BJ (cell line): ENCODE measurements at regions not wholly inside any gene's neighbourhood (a gene's known extent, or its start where the extent isn't known, plus 50 kb on each side); places are given as distances from the start of the nearest gene placed in this dataset.

Experiments used
- CTCF ChIA-PET: fragments of 350-600 bp; formaldehyde crosslinking; extraction: SDS; loops from one replicate; lab custom pipeline; 2021; ENCODE audit warnings: antibody characterized with exemption, inconsistent platforms; lab: Yijun Ruan, JAX
- POLR2A ChIA-PET: fragments of 300-600 bp; sonication (Branson Sonifier 250); formaldehyde crosslinking; extraction: SDS; loops from one replicate; lab custom pipeline; 2021; ENCODE audit warnings: antibody characterized with exemption; lab: Charles Lee
- DNase-seq: peaks from one replicate; pipeline ENCODE4 v3.0.0-alpha.2; 2011; ENCODE audit warnings: low read depth
- H3K27me3 ChIP-seq: 2 replicates; pipeline ENCODE4 v1.6.0; 2011; ENCODE audit warnings: low read length; ENCODE audit not compliant: control insufficient read depth, insufficient read depth
- H3K36me3 ChIP-seq: 2 replicates; pipeline ENCODE4 v1.5.1; 2011; ENCODE audit warnings: low read length; ENCODE audit not compliant: control insufficient read depth, insufficient read depth
- H3K4me3 ChIP-seq: 2 replicates; pipeline ENCODE4 v1.5.1; 2011; ENCODE audit warnings: low read depth, mild to moderate bottlenecking, control low read depth, low read length
- TF ChIP-seq, protein P1 (sequence below): IDR thresholded peaks from 2 replicates; pipeline ENCODE4 v1.5.1; 2011; ENCODE audit warnings: low read depth, mild to moderate bottlenecking, control low read depth, inconsistent platforms, low read length, moderate library complexity; ENCODE audit not compliant: insufficient read depth

GRCh38 chr21:31538816-31539215 is 120.7 kb upstream of the SOD1 start:
- POLR2A ChIA-PET = no interaction called here
- CTCF ChIA-PET = interaction anchor here (1.6 kb wide), 1 partner anchor 9 kb away, joined by 3 read pairs; no protein-coding TSS in a partner anchor

GRCh38 chr21:31537872-31538576 is 121.5 kb upstream of the SOD1 start:
- POLR2A ChIA-PET = no interaction called here
- DNase-seq = no peak
- no peak overlapping the region for H3K4me3 ChIP-seq
- TF ChIP-seq, protein P1, sequence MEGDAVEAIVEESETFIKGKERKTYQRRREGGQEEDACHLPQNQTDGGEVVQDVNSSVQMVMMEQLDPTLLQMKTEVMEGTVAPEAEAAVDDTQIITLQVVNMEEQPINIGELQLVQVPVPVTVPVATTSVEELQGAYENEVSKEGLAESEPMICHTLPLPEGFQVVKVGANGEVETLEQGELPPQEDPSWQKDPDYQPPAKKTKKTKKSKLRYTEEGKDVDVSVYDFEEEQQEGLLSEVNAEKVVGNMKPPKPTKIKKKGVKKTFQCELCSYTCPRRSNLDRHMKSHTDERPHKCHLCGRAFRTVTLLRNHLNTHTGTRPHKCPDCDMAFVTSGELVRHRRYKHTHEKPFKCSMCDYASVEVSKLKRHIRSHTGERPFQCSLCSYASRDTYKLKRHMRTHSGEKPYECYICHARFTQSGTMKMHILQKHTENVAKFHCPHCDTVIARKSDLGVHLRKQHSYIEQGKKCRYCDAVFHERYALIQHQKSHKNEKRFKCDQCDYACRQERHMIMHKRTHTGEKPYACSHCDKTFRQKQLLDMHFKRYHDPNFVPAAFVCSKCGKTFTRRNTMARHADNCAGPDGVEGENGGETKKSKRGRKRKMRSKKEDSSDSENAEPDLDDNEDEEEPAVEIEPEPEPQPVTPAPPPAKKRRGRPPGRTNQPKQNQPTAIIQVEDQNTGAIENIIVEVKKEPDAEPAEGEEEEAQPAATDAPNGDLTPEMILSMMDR = no peak
- H3K27me3 ChIP-seq = no peaks in the 10 kb centered on the region
- no peaks in the 10 kb centered on the region for H3K36me3 ChIP-seq
- CTCF ChIA-PET = interaction anchor here (1.6 kb wide), 1 partner anchor 10 kb away, joined by 3 read pairs; no protein-coding TSS in a partner anchor

More at GRCh38 chr21:31538816-31539215, 120.7 kb upstream of the SOD1 start:
- DNase-seq = no peak
- H3K4me3 ChIP-seq = no peak overlapping the region
- TF ChIP-seq, protein P1 = no peak
- no peaks in the 10 kb centered on the region for H3K27me3 ChIP-seq
- H3K36me3 ChIP-seq = no peaks in the 10 kb centered on the region

GRCh38 chr21:31536138-31536537 is 123.4 kb upstream of the SOD1 start:
- Histone ChIP-seq H3K27me3 (no peaks in the 10 kb centered on the region), H3K36me3 (no peaks in the 10 kb centered on the region), H3K4me3 (no peak overlapping the region)
- CTCF ChIA-PET = no interaction called here
- POLR2A ChIA-PET = no interaction called here
- TF ChIP-seq, protein P1 = no peak
- no peak for DNase-seq

DNA sequence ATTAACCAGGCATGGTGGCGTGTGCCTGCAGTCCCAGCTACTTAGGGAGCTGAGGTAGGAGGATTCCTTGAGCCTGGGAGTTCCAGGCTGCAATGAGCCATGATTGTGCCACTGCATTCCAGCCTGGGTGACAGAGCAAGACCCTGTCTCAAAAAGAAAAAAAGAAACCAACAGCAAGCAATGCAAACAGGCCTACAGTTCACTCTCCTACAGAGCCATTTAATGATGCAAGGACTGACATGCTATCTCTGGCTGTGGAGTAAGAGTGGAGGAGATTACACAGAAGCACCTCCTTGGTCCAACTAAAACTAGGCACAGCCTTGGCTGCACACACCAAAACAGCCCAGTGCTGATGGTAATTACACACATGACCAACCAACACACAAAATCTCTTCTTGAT is 127.5 kb upstream of the SOD1 start:
- Histone ChIP-seq H3K27me3 (no peaks in the 10 kb centered on the region), H3K36me3 (no peaks in the 10 kb centered on the region), H3K4me3 (no peak overlapping the region)
- no peak for DNase-seq
- ChIA-PET POLR2A (no interaction called here), CTCF (no interaction called here)
- TF ChIP-seq, protein P1 = no peak

- DNase-seq = no peak
- TF ChIP-seq, protein P1 = no peak
- Histone ChIP-seq H3K4me3 (no peak overlapping the region), H3K36me3 (no peaks in the 10 kb centered on the region), H3K27me3 (no peaks in the 10 kb centered on the region)
- POLR2A ChIA-PET = no interaction called here
- CTCF ChIA-PET = no interaction called here
Measured at GRCh38 chr21:31530897-31531705, 128.4 kb upstream of the SOD1 start.
